Hepatocyte (in vitro differentiated cells): ENCODE measurements at regions not wholly inside any gene's neighbourhood (a gene's known extent, or its start where the extent isn't known, plus 50 kb on each side); places are given as distances from the start of the nearest gene placed in this dataset.
"Not testable (repeated sequence)": the region's sequence is repeated elsewhere in the genome, so short reads cannot be mapped to it uniquely, and the experiment has no call there.

Experiments
- DNase-seq: peaks from one replicate; pipeline ENCODE4 v3.0.0-alpha.2; 2016; ENCODE audit warnings: low spot score
- H2AFZ ChIP-seq: fragments of 200-600 bp; sonication (generic); 2 replicates; pipeline ENCODE4 v1.6.0; 2016; ENCODE audit warnings: antibody characterized with exemption, mild to moderate bottlenecking
- H3K27ac ChIP-seq: fragments of 200-600 bp; sonication (generic); 2 replicates; pipeline ENCODE4 v1.5.1; 2016; ENCODE audit warnings: mild to moderate bottlenecking
- H3K27me3 ChIP-seq: fragments of 200-600 bp; sonication (generic); 2 replicates; pipeline ENCODE4 v1.6.1; 2016
- H3K36me3 ChIP-seq: fragments of 200-600 bp; sonication (generic); replicated peaks from 2 replicates; pipeline ENCODE4 v1.5.1; 2016; ENCODE audit warnings: low read depth; ENCODE audit not compliant: insufficient read depth
- H3K4me1 ChIP-seq: fragments of 200-600 bp; sonication (generic); 2 replicates; pipeline ENCODE4 v1.5.1; 2016; ENCODE audit warnings: mild to moderate bottlenecking, moderate library complexity; ENCODE audit not compliant: insufficient read depth
- H3K4me2 ChIP-seq: fragments of 200-600 bp; sonication (generic); 2 replicates; pipeline ENCODE4 v1.6.0; 2016
- H3K4me3 ChIP-seq: fragments of 200-600 bp; sonication (generic); 2 replicates; pipeline ENCODE4 v1.5.1; 2016; ENCODE audit warnings: mild to moderate bottlenecking
- H3K79me2 ChIP-seq: fragments of 200-600 bp; sonication (generic); 2 replicates; pipeline ENCODE4 v1.6.0; 2017; ENCODE audit warnings: mild to moderate bottlenecking
- H3K9me2 ChIP-seq: fragments of 200-600 bp; sonication (generic); replicated peaks from 2 replicates; pipeline ENCODE4 v1.6.0; 2017; ENCODE audit warnings: mild to moderate bottlenecking; ENCODE audit not compliant: insufficient read depth
- H3K9me3 ChIP-seq: fragments of 200-600 bp; sonication (generic); 2 replicates; pipeline ENCODE4 v1.5.1; 2016; ENCODE audit warnings: low read depth, mild to moderate bottlenecking
- H4K20me1 ChIP-seq: fragments of 200-600 bp; sonication (generic); 2 replicates; pipeline ENCODE4 v1.6.0; 2016; ENCODE audit warnings: mild to moderate bottlenecking; ENCODE audit not compliant: insufficient read depth, poor library complexity, severe bottlenecking
- CTCF ChIP-seq: fragments of 200-600 bp; sonication (generic); IDR thresholded peaks from 2 replicates; pipeline ENCODE4 v1.5.1; 2016; ENCODE audit warnings: antibody characterized with exemption, mild to moderate bottlenecking; ENCODE audit not compliant: poor library complexity
- EZH2 ChIP-seq: fragments of 200-600 bp; sonication (generic); IDR thresholded peaks from 2 replicates; pipeline ENCODE4 v1.6.1; 2016; ENCODE audit warnings: antibody characterized with exemption, mild to moderate bottlenecking, borderline replicate concordance
- EZH2phosphoT487 ChIP-seq: fragments of 200-600 bp; sonication (generic); IDR thresholded peaks from one replicate; pipeline ENCODE4 v1.6.1; 2018; ENCODE audit warnings: antibody characterized with exemption, mild to moderate bottlenecking, low read depth, moderate library complexity; ENCODE audit not compliant: unreplicated experiment, severe bottlenecking
- WGBS: methylation state at CpG from one replicate; pipeline ENCODE4 v1.1.6; 2016; ENCODE audit warnings: low lambda C conversion rate; ENCODE audit errors: missing lambda C conversion rate; 5-methylcytosine and 5-hydroxymethylcytosine counted together

- no peaks in the 10 kb centered on the region for H3K79me2 ChIP-seq
- H3K9me2 ChIP-seq: no peaks in the 10 kb centered on the region
- H4K20me1 ChIP-seq: no peaks in the 10 kb centered on the region
- H3K9me3 ChIP-seq: no peaks in the 10 kb centered on the region
- H3K4me2 ChIP-seq: no peak overlapping the region
- H3K36me3 ChIP-seq: no peaks in the 10 kb centered on the region
- no peaks in the 10 kb centered on the region for H3K4me1 ChIP-seq
- 69% methylated on average over 6 of the region's 6 CpGs for WGBS
- H3K4me3 ChIP-seq: no peak overlapping the region
- no peak for DNase-seq
- no peak for TF ChIP-seq EZH2
- TF ChIP-seq EZH2phosphoT487: no peak
- TF ChIP-seq CTCF: no peak
- no peak overlapping the region for H3K27ac ChIP-seq
- no peak overlapping the region for H2AFZ ChIP-seq
- H3K27me3 ChIP-seq: no peaks in the 10 kb centered on the region
These were observed 115.7 kb upstream of the FHL2 start for GRCh38 chr2:105514576-105514975.

DNA sequence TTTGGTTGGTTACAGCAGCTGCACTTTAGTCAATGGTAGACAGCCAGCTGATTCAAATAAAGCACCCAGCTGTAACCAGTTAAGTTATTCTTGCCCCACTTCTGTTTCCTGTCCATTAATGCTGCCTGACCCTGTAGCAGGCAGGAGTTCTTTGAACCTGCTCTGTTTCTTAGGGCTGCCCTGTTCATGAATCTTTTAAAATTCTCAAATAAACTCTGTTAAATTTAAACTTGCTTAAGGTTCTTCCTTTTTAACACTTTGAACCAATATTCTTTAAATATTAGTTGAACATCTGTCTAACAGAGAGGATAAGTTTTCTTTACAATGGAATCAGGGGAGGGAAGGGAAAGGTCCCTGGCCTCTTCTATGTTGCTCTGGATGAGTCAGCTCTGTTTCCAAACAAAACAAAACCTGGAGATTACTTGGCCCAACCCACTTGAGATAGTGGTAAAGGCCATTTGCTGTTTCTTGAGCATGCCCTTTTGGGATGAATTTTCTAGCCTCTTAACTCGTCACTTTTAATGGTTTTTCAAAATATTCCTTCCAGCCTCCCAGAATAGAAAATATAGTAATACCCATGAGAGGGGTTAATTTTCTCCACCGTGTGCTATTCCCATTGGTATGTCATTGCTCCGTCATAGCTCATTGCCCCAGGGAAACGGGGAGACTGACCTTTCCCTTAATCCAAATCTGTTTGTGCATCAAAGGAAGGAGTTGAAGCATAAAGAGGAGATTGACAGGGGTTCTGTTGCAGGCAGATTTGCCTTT is 112.1 kb upstream of the FHL2 start:
- Histone ChIP-seq H3K4me1 (no peaks in the 10 kb centered on the region), H3K9me3 (no peaks in the 10 kb centered on the region), H3K36me3 (no peaks in the 10 kb centered on the region), H3K4me3 (no peak overlapping the region), H3K79me2 (no peaks in the 10 kb centered on the region), H3K27me3 (no peaks in the 10 kb centered on the region), H4K20me1 (no peaks in the 10 kb centered on the region), H3K4me2 (no peak overlapping the region), H3K27ac (peak overlapping the region; percentile 58), H3K9me2 (no peaks in the 10 kb centered on the region), H2AFZ (no peak overlapping the region)
- WGBS: 62% methylated on average over 4 of the region's 4 CpGs
- TF ChIP-seq CTCF (no peak), EZH2phosphoT487 (no peak), EZH2 (no peak)
- peak; percentile 31 for DNase-seq

DNA sequence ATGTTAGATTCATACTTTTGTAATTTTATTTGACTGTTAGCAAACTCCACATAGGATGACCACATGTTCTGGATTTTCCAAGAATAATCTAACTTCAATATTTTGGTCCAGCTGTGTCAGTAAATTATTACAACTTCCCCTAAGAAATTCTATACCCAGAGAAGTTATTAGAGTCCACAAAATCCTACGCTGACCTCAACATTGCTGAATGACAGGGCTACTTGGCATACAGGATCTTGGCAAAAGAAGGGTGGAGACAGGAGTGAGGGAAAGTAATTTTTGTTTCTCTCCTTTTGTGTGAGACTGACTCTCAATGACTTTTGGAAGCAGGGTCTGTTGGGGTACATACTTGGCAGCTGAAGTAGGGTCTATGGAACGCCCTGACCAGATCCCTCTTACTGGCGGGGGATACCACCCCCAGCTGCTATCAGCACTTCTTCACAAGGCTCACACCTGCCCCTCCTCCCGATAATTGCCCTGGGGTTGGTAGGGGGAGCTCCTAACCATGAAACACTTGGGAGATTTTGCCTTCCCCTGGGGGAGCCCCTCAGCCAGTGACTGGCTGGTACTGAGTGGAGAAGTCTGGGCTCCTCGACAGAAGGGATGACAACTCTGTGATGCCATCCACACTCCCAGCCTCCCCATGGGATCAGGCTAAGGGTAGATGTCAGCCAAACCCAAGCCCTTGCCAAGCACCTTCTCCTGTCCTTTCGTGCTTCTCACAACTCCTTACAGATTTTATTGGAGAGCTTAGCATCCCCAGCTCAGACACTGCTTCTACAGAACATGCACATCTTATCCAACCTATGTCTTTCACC is 110.6 kb upstream of the FHL2 start:
- Histone ChIP-seq H3K4me2 (no peak overlapping the region), H3K27me3 (no peaks in the 10 kb centered on the region), H3K27ac (no peak overlapping the region), H3K36me3 (no peaks in the 10 kb centered on the region), H3K9me2 (no peaks in the 10 kb centered on the region), H2AFZ (no peak overlapping the region), H3K79me2 (no peaks in the 10 kb centered on the region), H3K9me3 (no peaks in the 10 kb centered on the region), H3K4me1 (no peaks in the 10 kb centered on the region), H4K20me1 (no peaks in the 10 kb centered on the region), H3K4me3 (no peak overlapping the region)
- WGBS: 75% methylated on average over 6 of the region's 6 CpGs
- no peak for DNase-seq
- TF ChIP-seq CTCF (no peak), EZH2 (no peak), EZH2phosphoT487 (no peak)

GRCh38 chr2:105506860-105507259 is 108.0 kb upstream of the FHL2 start:
- H3K9me3 ChIP-seq, H4K20me1 ChIP-seq, H3K4me2 ChIP-seq, H2AFZ ChIP-seq, H3K79me2 ChIP-seq, DNase-seq, H3K4me1 ChIP-seq, H3K27me3 ChIP-seq, H3K4me3 ChIP-seq, H3K27ac ChIP-seq, H3K36me3 ChIP-seq, H3K9me2 ChIP-seq: not testable (repeated sequence)
- WGBS: 61% methylated on average over 1 of the region's 1 CpG
